Stomach (tissue), 8 donors: ENCODE measurements at regions not wholly inside any gene's neighbourhood (a gene's known extent, or its start where the extent isn't known, plus 50 kb on each side); places are given as distances from the start of the nearest gene placed in this dataset.
A peak's percentile ranks its signal among the peaks of the same experiment; 100 is the strongest.

ENCODE experiments used
- DNase-seq, 2 donors: peaks; one replicate each; pipeline versions ENCODE4 v3.0.0 to v3.0.0-alpha.2; 2013 to 2019
- H3K27ac ChIP-seq, 5 donors: fragments of 200-600 bp in 4 of 5; sonication (generic) in 4 of 5; one replicate each; pipeline ENCODE4 v1.5.1; 2013 to 2019; ENCODE audit warnings: mild to moderate bottlenecking in 1 of 5, moderate library complexity in 1 of 5
- H3K27me3 ChIP-seq, 3 donors: fragments of 200-600 bp; sonication (generic); one replicate each; pipeline ENCODE4 v1.5.1; 2017 to 2019; ENCODE audit warnings: mixed run types in 1 of 3
- H3K36me3 ChIP-seq, 4 donors: fragments of 200-600 bp; sonication (generic); 1 replicate in 3 of 4; 2 replicates in 1 of 4; pipeline ENCODE4 v1.5.1; 2016 to 2019
- H3K4me1 ChIP-seq, 4 donors: fragments of 200-600 bp; sonication (generic); one replicate each; pipeline ENCODE4 v1.5.1; 2016 to 2019
- H3K4me3 ChIP-seq, 4 donors: fragments of 200-600 bp; sonication (generic) in 3 of 4; one replicate each; pipeline ENCODE4 v1.5.1; 2016 to 2019; ENCODE audit warnings: mild to moderate bottlenecking in 1 of 4
- H3K9me3 ChIP-seq, 4 donors: fragments of 200-600 bp; sonication (generic); one replicate each; pipeline ENCODE4 v1.5.1; 2016 to 2019
- CTCF ChIP-seq, 7 experiments: fragments of 450-650 bp in 4 of 7; fragments of 200-600 bp in 3 of 7; sonication (generic) in 3 of 7; IDR thresholded peaks; one replicate each; pipeline ENCODE4 v1.5.1; 2016 to 2019; ENCODE audit warnings: antibody characterized with exemption in 7 of 7, control low read depth in 2 of 7, mild to moderate bottlenecking in 1 of 7
- EP300 ChIP-seq: sonication (generic); formaldehyde crosslinking; IDR thresholded peaks from one replicate; pipeline ENCODE4 v1.6.1; 2017; ENCODE audit warnings: antibody characterized with exemption
- POLR2A ChIP-seq, 4 donors: fragments of 450-650 bp; IDR thresholded peaks; one replicate each; pipeline ENCODE4 v1.6.1; 2016; ENCODE audit warnings: antibody characterized with exemption in 4 of 4, control low read depth in 2 of 4, mild to moderate bottlenecking in 1 of 4, moderate library complexity in 1 of 4
- POLR2AphosphoS5 ChIP-seq, 3 donors: sonication (generic); formaldehyde crosslinking; IDR thresholded peaks; one replicate each; pipeline ENCODE4 v1.6.1; 2016; ENCODE audit warnings: antibody characterized with exemption in 3 of 3
- WGBS, 5 donors: extraction: QIAGEN DNeasy Blood & Tissue Kit in 3 of 5; methylation state at CpG; one replicate each; pipeline versions ENCODE4 v1.1.5 to v1.1.7; 2013 to 2018; 5-methylcytosine and 5-hydroxymethylcytosine counted together
- intact Hi-C: fragments of 100-400 bp; cut with DNase I; formaldehyde crosslinking; loops from one replicate; pipeline ENCODE4 v1.15.1; 2023; ENCODE audit warnings: low total_unique reads
- donor health status: healthy with polysubstance abuse.
- donor health status: Bipolar disorder and iron deficiency.
- donor health status: healthy.

- TF ChIP-seq POLR2AphosphoS5 (IDR thresholded peaks at IDR 0.05): no peak
- no peak for TF ChIP-seq EP300
- no peak for TF ChIP-seq CTCF (IDR thresholded peaks at IDR 0.05)
- TF ChIP-seq POLR2A (IDR thresholded peaks at IDR 0.05): no peak
- no peaks in the 10 kb centered on the region for H3K36me3 ChIP-seq
- peaks cover 4 to 22% (median 17%) of the 10 kb centered on the region in 4 donors for H3K4me1 ChIP-seq
- WGBS, 5 donors: 79 to 87% (median 86%) methylated on average over 3 of the region's 3 CpGs
- DNase-seq: no peak
- no peak overlapping the region for H3K27ac ChIP-seq
- intact Hi-C loops: no loop called here
- no peaks in the 10 kb centered on the region for H3K27me3 ChIP-seq
- H3K9me3 ChIP-seq: no peaks in the 10 kb centered on the region
- no peak overlapping the region for H3K4me3 ChIP-seq
These were observed 234.8 kb downstream of the CYRIA start for GRCh38 chr2:16430846-16431245.

GRCh38 chr2:16429431-16430145, 236.0 kb downstream of the CYRIA start:
- intact Hi-C loops: no loop called here
- Histone ChIP-seq H3K9me3 (no peaks in the 10 kb centered on the region), H3K27ac (no peak overlapping the region), H3K4me1 (peaks cover 4 to 22% (median 18%) of the 10 kb centered on the region in 4 donors), H3K4me3 (no peak overlapping the region), H3K36me3 (no peaks in the 10 kb centered on the region), H3K27me3 (no peaks in the 10 kb centered on the region)
- peak in 1 of 2 donors; percentile 7 for DNase-seq
- TF ChIP-seq POLR2AphosphoS5 (IDR thresholded peaks at IDR 0.05) (no peak), CTCF (IDR thresholded peaks at IDR 0.05) (no peak), POLR2A (IDR thresholded peaks at IDR 0.05) (no peak), EP300 (no peak)
- 18 to 52% (median 29%) methylated on average over 2 of the region's 2 CpGs for WGBS, 5 donors

GRCh38 chr2:16429002-16429401, 236.6 kb downstream of the CYRIA start:
- H3K36me3 ChIP-seq: no peaks in the 10 kb centered on the region
- no peaks in the 10 kb centered on the region for H3K27me3 ChIP-seq
- intact Hi-C loops: no loop called here
- DNase-seq: no peak
- WGBS, 5 donors: 22 to 42% (median 27%) methylated on average over 2 of the region's 2 CpGs
- no peak for TF ChIP-seq EP300
- TF ChIP-seq POLR2A (IDR thresholded peaks at IDR 0.05): no peak
- no peak for TF ChIP-seq POLR2AphosphoS5 (IDR thresholded peaks at IDR 0.05)
- no peak for TF ChIP-seq CTCF (IDR thresholded peaks at IDR 0.05)
- peaks cover 4 to 22% (median 18%) of the 10 kb centered on the region in 4 donors for H3K4me1 ChIP-seq
- no peak overlapping the region for H3K4me3 ChIP-seq
- H3K27ac ChIP-seq: no peak overlapping the region
- no peaks in the 10 kb centered on the region for H3K9me3 ChIP-seq

GRCh38 chr2:16425462-16426336, 239.9 kb downstream of the CYRIA start:
- 7 to 18% (median 14%) methylated on average over 6 of the region's 6 CpGs for WGBS, 5 donors

More at GRCh38 chr2:16425462-16426336, 239.9 kb downstream of the CYRIA start:
- intact Hi-C loops: no loop called here
- peaks cover 4 to 22% (median 18%) of the 10 kb centered on the region in 4 donors for H3K4me1 ChIP-seq
- H3K4me3 ChIP-seq: no peak overlapping the region
- peak overlapping the region in 2 of 5 donors; percentile 29 to 41 for H3K27ac ChIP-seq
- TF ChIP-seq EP300 (no peak), CTCF (IDR thresholded peaks at IDR 0.05) (no peak), POLR2AphosphoS5 (IDR thresholded peaks at IDR 0.05) (peak in 1 of 3 donors; percentile 64)
- peak; percentile 86 to 87 for DNase-seq
- no peaks in the 10 kb centered on the region for H3K27me3 ChIP-seq
- H3K9me3 ChIP-seq: no peaks in the 10 kb centered on the region
- no peaks in the 10 kb centered on the region for H3K36me3 ChIP-seq
